GM12872 (cell line): ENCODE measurements at regions not wholly inside any gene's neighbourhood (a gene's known extent, or its start where the extent isn't known, plus 50 kb on each side); places are given as distances from the start of the nearest gene placed in this dataset.

Source experiments
- CTCF ChIP-seq: IDR thresholded peaks from 3 replicates; pipeline ENCODE4 v1.5.1; 2011; ENCODE audit warnings: low read depth, mild to moderate bottlenecking, low read length, moderate library complexity; ENCODE audit not compliant: insufficient read depth

- TF ChIP-seq CTCF = no peak
These were observed 281.7 kb upstream of the CXADR start for GRCh38 chr21:17231124-17231523.

- no peak for TF ChIP-seq CTCF
These were observed 281.1 kb upstream of the CXADR start for GRCh38 chr21:17231771-17232170.

- no peak for TF ChIP-seq CTCF
These were observed 274.4 kb upstream of the CXADR start for GRCh38 chr21:17238468-17238867.

GRCh38 chr21:17250778-17251241 is 262.0 kb upstream of the CXADR start:
- no peak for TF ChIP-seq CTCF

- no peak for TF ChIP-seq CTCF
These were observed 255.1 kb upstream of the CXADR start for GRCh38 chr21:17257784-17258183.

GRCh38 chr21:17264182-17264581 is 248.7 kb upstream of the CXADR start:
- TF ChIP-seq CTCF = no peak

GRCh38 chr21:17269760-17270159 is 243.1 kb upstream of the CXADR start:
- TF ChIP-seq CTCF = no peak

- no peak for TF ChIP-seq CTCF
These were observed 242.6 kb upstream of the CXADR start for GRCh38 chr21:17270229-17270628.
